ENCODE measurements at regions not wholly inside any gene's neighbourhood (a gene's known extent, or its start where the extent isn't known, plus 50 kb on each side); places are given as distances from the start of the nearest gene placed in this dataset.

DNA sequence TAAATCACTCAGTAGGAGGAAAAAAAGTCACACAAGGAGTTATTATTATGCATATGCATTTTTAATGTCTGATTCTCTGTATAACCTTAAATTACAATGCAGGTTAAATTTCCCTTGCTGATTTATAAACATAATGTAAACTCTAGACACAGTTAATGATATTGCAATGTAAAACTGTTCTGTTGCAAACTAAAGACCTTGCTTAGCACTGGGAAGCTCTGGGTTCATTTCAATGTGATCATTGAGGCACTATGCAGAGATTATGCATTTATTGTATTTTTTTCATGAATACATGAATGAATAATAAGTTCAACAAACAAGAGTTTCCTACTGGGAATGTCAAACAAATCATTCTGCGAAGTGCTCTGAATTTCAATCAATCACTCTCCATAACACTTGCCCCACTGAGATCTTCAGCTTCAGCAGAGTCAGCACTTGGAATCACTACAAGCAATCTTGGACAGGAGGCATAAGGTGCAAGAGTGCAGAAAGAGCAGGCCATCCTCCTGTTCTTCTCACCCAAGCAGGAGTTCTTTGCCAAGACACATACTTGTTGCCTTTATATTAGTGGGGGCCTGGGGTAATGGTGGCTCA lies 232.1 kb downstream of the CSNK1G3 start:
- TF ChIP-seq, protein P1, sequence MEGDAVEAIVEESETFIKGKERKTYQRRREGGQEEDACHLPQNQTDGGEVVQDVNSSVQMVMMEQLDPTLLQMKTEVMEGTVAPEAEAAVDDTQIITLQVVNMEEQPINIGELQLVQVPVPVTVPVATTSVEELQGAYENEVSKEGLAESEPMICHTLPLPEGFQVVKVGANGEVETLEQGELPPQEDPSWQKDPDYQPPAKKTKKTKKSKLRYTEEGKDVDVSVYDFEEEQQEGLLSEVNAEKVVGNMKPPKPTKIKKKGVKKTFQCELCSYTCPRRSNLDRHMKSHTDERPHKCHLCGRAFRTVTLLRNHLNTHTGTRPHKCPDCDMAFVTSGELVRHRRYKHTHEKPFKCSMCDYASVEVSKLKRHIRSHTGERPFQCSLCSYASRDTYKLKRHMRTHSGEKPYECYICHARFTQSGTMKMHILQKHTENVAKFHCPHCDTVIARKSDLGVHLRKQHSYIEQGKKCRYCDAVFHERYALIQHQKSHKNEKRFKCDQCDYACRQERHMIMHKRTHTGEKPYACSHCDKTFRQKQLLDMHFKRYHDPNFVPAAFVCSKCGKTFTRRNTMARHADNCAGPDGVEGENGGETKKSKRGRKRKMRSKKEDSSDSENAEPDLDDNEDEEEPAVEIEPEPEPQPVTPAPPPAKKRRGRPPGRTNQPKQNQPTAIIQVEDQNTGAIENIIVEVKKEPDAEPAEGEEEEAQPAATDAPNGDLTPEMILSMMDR (IDR thresholded peaks at IDR 0.05), result no peak
- TF ChIP-seq ZFX (IDR thresholded peaks at IDR 0.05; ENCODE audit: borderline replicate concordance), result no peak

Data from 22Rv1 (cell line).